H1 (cell line): ENCODE measurements at regions not wholly inside any gene's neighbourhood (a gene's known extent, or its start where the extent isn't known, plus 50 kb on each side); places are given as distances from the start of the nearest gene placed in this dataset.

Experiments
- CTCF ChIA-PET: fragments of 300-600 bp; sonication (Branson Sonifier 250); formaldehyde crosslinking; loops from one replicate; lab custom pipeline; 2021; ENCODE audit not compliant: partially characterized antibody; lab: Charles Lee
- POLR2A ChIA-PET: fragments of 300-600 bp; sonication (Branson Sonifier 250); formaldehyde crosslinking; loops from one replicate; lab custom pipeline; 2021; ENCODE audit warnings: inconsistent platforms; ENCODE audit not compliant: partially characterized antibody; lab: Charles Lee
- DNase-seq, 2 experiments: peaks; one replicate each; pipeline versions ENCODE4 v3.0.0 to v3.0.0-alpha.2; 2010 to 2022; ENCODE audit warnings: low spot score in 2 of 2, low read depth in 1 of 2, mixed read lengths in 1 of 2
- FAIRE-seq: peaks from 2 replicates; lab custom pipeline; 2011; peaks lifted over from hg19 to GRCh38; lab: Jason Lieb, UNC
- H2AFZ ChIP-seq: 2 replicates; pipeline ENCODE4 v1.8.1; 2012; ENCODE audit warnings: low read length, inconsistent platforms
- H2AK5ac ChIP-seq: 2 replicates; pipeline ENCODE4 v1.6.1; 2013; ENCODE audit warnings: low read depth, low read length
- H2BK120ac ChIP-seq: replicated peaks from 2 replicates; pipeline ENCODE3; 2013; ENCODE audit warnings: low read depth, low read length, inconsistent platforms
- H2BK12ac ChIP-seq: 2 replicates; pipeline ENCODE4 v1.6.1; 2013; ENCODE audit warnings: low read depth, low read length
- H2BK15ac ChIP-seq: 2 replicates; pipeline ENCODE4 v1.6.1; 2013; ENCODE audit warnings: low read length
- H2BK20ac ChIP-seq: 2 replicates; pipeline ENCODE4 v1.6.1; 2013; ENCODE audit warnings: low read length
- H2BK5ac ChIP-seq: 2 replicates; pipeline ENCODE4 v1.6.1; 2013; ENCODE audit warnings: low read depth, low read length
- H3K14ac ChIP-seq: 2 replicates; pipeline ENCODE4 v1.6.1; 2013; ENCODE audit warnings: inconsistent platforms; ENCODE audit not compliant: insufficient read length
- H3K18ac ChIP-seq: 2 replicates; pipeline ENCODE4 v1.6.1; 2013; ENCODE audit warnings: low read length; ENCODE audit errors: extremely low read depth
- H3K23ac ChIP-seq: 2 replicates; pipeline ENCODE4 v1.6.1; 2013; ENCODE audit warnings: inconsistent platforms; ENCODE audit not compliant: insufficient read length
- H3K23me2 ChIP-seq: 2 replicates; pipeline ENCODE4 v1.6.1; 2013; ENCODE audit warnings: low read depth, low read length
- H3K27ac ChIP-seq: 2 replicates; pipeline ENCODE4 v1.6.1; 2011; ENCODE audit warnings: low read depth, low read length, inconsistent platforms
- H3K27me3 ChIP-seq, 4 experiments: replicated peaks in 1 of 4; 1 replicate in 1 of 4; 2 replicates in 3 of 4; pipeline versions ENCODE4 v1.6.1 to v1.8.1; 2011 to 2013; ENCODE audit warnings: low read length in 3 of 4, mild to moderate bottlenecking in 3 of 4, inconsistent platforms in 2 of 4, mixed read lengths in 2 of 4, moderate library complexity in 1 of 4; ENCODE audit not compliant: control insufficient read depth in 3 of 4, insufficient read depth in 3 of 4; ENCODE audit errors: extremely low read depth in 1 of 4
- H3K36me3 ChIP-seq, 4 experiments: 2 replicates each; pipeline versions ENCODE4 v1.6.1 to v1.8.1; 2011 to 2013; ENCODE audit warnings: mild to moderate bottlenecking in 4 of 4, low read length in 3 of 4, moderate library complexity in 2 of 4, control low read depth in 1 of 4, inconsistent platforms in 1 of 4; ENCODE audit not compliant: insufficient read depth in 4 of 4, control insufficient read depth in 2 of 4
- H3K4ac ChIP-seq: replicated peaks from 2 replicates; pipeline ENCODE3; 2013; ENCODE audit warnings: low read length, low read depth, mixed read lengths, inconsistent platforms; ENCODE audit not compliant: insufficient read length
- H3K4me1 ChIP-seq, 4 experiments: replicated peaks in 1 of 4; 1 replicate in 1 of 4; 2 replicates in 3 of 4; pipeline versions ENCODE4 v1.6.1 to v1.8.1; 2011 to 2013; ENCODE audit warnings: low read length in 3 of 4, inconsistent platforms in 2 of 4, mixed read lengths in 1 of 4; ENCODE audit not compliant: insufficient read depth in 4 of 4, control insufficient read depth in 3 of 4
- H3K4me2 ChIP-seq, 2 experiments: 2 replicates each; pipeline versions ENCODE4 v1.6.1 to v1.8.1; 2011 to 2013; ENCODE audit warnings: low read depth in 2 of 2, low read length in 2 of 2, control low read depth in 1 of 2, inconsistent platforms in 1 of 2, mild to moderate bottlenecking in 1 of 2; ENCODE audit not compliant: insufficient read depth in 1 of 2
- H3K4me3 ChIP-seq, 4 experiments: fragments of 200-600, 300-600 bp in 1 of 4; sonication (generic), shearing (Covaris generic), sonication (Bioruptor Twin) in 1 of 4; 2 replicates each; pipeline versions ENCODE4 v1.5.1 to v1.8.1; 2011 to 2016; ENCODE audit warnings: low read length in 4 of 4, low read depth in 3 of 4, control low read depth in 2 of 4, inconsistent platforms in 2 of 4, mild to moderate bottlenecking in 2 of 4, mixed read lengths in 1 of 4, moderate library complexity in 1 of 4; ENCODE audit not compliant: insufficient read depth in 2 of 4; ENCODE audit errors: extremely low read depth in 1 of 4
- H3K56ac ChIP-seq: replicated peaks from 2 replicates; pipeline ENCODE3; 2013; ENCODE audit warnings: low read depth, mild to moderate bottlenecking, mixed read lengths, low read length, inconsistent platforms; ENCODE audit not compliant: insufficient read length
- H3K79me1 ChIP-seq: 2 replicates; pipeline ENCODE4 v1.6.1; 2013; ENCODE audit warnings: low read depth, low read length, control low read depth
- H3K79me2 ChIP-seq, 2 experiments: 2 replicates each; pipeline versions ENCODE4 v1.6.1 to v1.8.1; 2012 to 2013; ENCODE audit warnings: low read length in 2 of 2, mild to moderate bottlenecking in 2 of 2, inconsistent platforms in 1 of 2; ENCODE audit not compliant: insufficient read depth in 2 of 2, control insufficient read depth in 1 of 2
- H3K9ac ChIP-seq, 4 experiments: replicated peaks in 1 of 4; 1 replicate in 1 of 4; 2 replicates in 3 of 4; pipeline versions ENCODE4 v1.6.1 to v1.8.1; 2011 to 2013; ENCODE audit warnings: low read depth in 3 of 4, low read length in 3 of 4, control low read depth in 2 of 4, mild to moderate bottlenecking in 2 of 4, moderate library complexity in 2 of 4, inconsistent platforms in 1 of 4; ENCODE audit errors: extremely low read depth in 1 of 4
- H3K9me3 ChIP-seq, 2 experiments: 2 replicates each; pipeline versions ENCODE4 v1.6.1 to v1.8.1; 2012 to 2013; ENCODE audit warnings: mild to moderate bottlenecking in 2 of 2, moderate library complexity in 2 of 2, control low read depth in 1 of 2, inconsistent platforms in 1 of 2, low read depth in 1 of 2, low read length in 1 of 2, mixed read lengths in 1 of 2; ENCODE audit not compliant: insufficient read depth in 2 of 2
- H4K20me1 ChIP-seq, 2 experiments: replicated peaks in 1 of 2; 2 replicates each; pipeline versions ENCODE3 to v1.8.1; 2011 to 2013; ENCODE audit warnings: inconsistent platforms in 2 of 2, low read length in 2 of 2, mild to moderate bottlenecking in 1 of 2; ENCODE audit not compliant: insufficient read depth in 2 of 2, control insufficient read depth in 1 of 2
- H4K5ac ChIP-seq: 2 replicates; pipeline ENCODE4 v1.6.1; 2013; ENCODE audit warnings: low read length, low read depth, mixed read lengths, inconsistent platforms; ENCODE audit not compliant: insufficient read length
- H4K8ac ChIP-seq: 2 replicates; pipeline ENCODE4 v1.8.0; 2013; ENCODE audit warnings: mild to moderate bottlenecking, moderate library complexity, low read length, inconsistent platforms; ENCODE audit not compliant: insufficient read depth; ENCODE audit errors: extremely low read depth
- H4K91ac ChIP-seq: replicated peaks from 2 replicates; pipeline ENCODE3; 2013; ENCODE audit warnings: low read length, mixed read lengths, inconsistent platforms; ENCODE audit not compliant: insufficient read length
- BACH1 ChIP-seq: IDR thresholded peaks from 2 replicates; pipeline ENCODE4 v1.6.1; 2012; ENCODE audit warnings: low read length, improper control_type of control experiment
- CHD2 ChIP-seq: IDR thresholded peaks from 2 replicates; pipeline ENCODE4 v1.6.1; 2012; ENCODE audit warnings: low read length, improper control_type of control experiment
- CREB1 ChIP-seq: IDR thresholded peaks from 2 replicates; pipeline ENCODE4 v1.6.1; 2012; ENCODE audit warnings: inconsistent platforms
- JUND ChIP-seq: IDR thresholded peaks from 2 replicates; pipeline ENCODE4 v1.6.1; 2011; ENCODE audit warnings: mild to moderate bottlenecking, improper control_type of control experiment, low read length
- NANOG ChIP-seq: IDR thresholded peaks from 2 replicates; pipeline ENCODE4 v1.6.1; 2011; ENCODE audit warnings: low read length, low read depth, mild to moderate bottlenecking, inconsistent platforms; ENCODE audit not compliant: insufficient read depth, poor library complexity, severe bottlenecking
- SUZ12 ChIP-seq: fragments of 200-600 bp; sonication (generic); IDR thresholded peaks from 2 replicates; pipeline ENCODE4 v1.6.1; 2012; ENCODE audit warnings: mild to moderate bottlenecking, inconsistent platforms, low read length, moderate library complexity, mixed read lengths
- TAF7 ChIP-seq: optimal IDR thresholded peaks from 2 replicates; pipeline ENCODE3; 2011; ENCODE audit warnings: low read depth, mild to moderate bottlenecking, inconsistent platforms, low read length, moderate library complexity, borderline replicate concordance
- WGBS, 2 experiments: shearing (Covaris generic) in 1 of 2; methylation state at CpG; one replicate each; pipeline versions ENCODE4 v1.1.6 to v1.1.7; 2013 to 2015; ENCODE audit warnings: low lambda C conversion rate in 2 of 2, mixed read lengths in 2 of 2, inconsistent platforms in 1 of 2, low coverage in 1 of 2, missing lambda C conversion rate in 1 of 2; ENCODE audit not compliant: insufficient replicate concordance in 2 of 2, insufficient coverage in 1 of 2, insufficient read length in 1 of 2; ENCODE audit errors: extremely low coverage in 1 of 2, missing lambda C conversion rate in 1 of 2; 5-methylcytosine and 5-hydroxymethylcytosine counted together

GRCh38 chrX:40177942-40178715 is 80.4 kb upstream of the BCOR start:
- Histone ChIP-seq H2BK12ac (no peak overlapping the region), H3K4me1 (peaks cover 0 to 15% (median 6%) of the 10 kb centered on the region in 4 experiments; a peak in 5 of 7 replicates), H3K9ac (no peak overlapping the region), H3K79me1 (no peaks in the 10 kb centered on the region), H3K4me3 (no peak overlapping the region), H2BK5ac (no peak overlapping the region), H3K4ac (no peak overlapping the region), H3K18ac (no peak overlapping the region), H2AK5ac (0 out of 2 replicates have a peak overlapping the region, but pooled peaks have one; percentile 53), H2BK120ac (no peak overlapping the region), H3K27me3 (no peaks in the 10 kb centered on the region), H3K56ac (no peak overlapping the region), H3K14ac (no peak overlapping the region), H4K91ac (no peak overlapping the region), H4K20me1 (no peaks in the 10 kb centered on the region), H4K8ac (no peak overlapping the region), H4K5ac (no peak overlapping the region), H3K9me3 (no peaks in the 10 kb centered on the region), H2BK15ac (no peak overlapping the region), H3K23me2 (peaks cover 4% of the 10 kb centered on the region; the same call in 1 of the 2 replicates), H2BK20ac (no peak overlapping the region), H3K27ac (no peak overlapping the region), H3K23ac (no peak overlapping the region), H3K4me2 (no peak overlapping the region; a peak in 1 of 4 replicates), H3K79me2 (peaks cover 0 to 10% of the 10 kb centered on the region in 2 experiments; a peak in 2 of 4 replicates), H2AFZ (no peak overlapping the region), H3K36me3 (no peaks in the 10 kb centered on the region)
- ChIA-PET CTCF (interaction anchor here (0.7 to 1.5 kb wide), 2 partner anchors 21 to 93 kb away, joined by 4 to 5 read pairs; no protein-coding TSS in a partner anchor), POLR2A (interaction anchor here (1.1 to 2.3 kb wide), 5 partner anchors 10 to 89 kb away, joined by 3 to 16 read pairs (median 9); partner anchors contain the start of gene BCOR)
- WGBS, 2 experiments, result 92% methylated on average over 7 of the region's 14 CpGs; no CpG with 5 or more reads in 1 of the 2 experiments
- FAIRE-seq, result no peak
- DNase-seq, result no peak
- TF ChIP-seq TAF7 (no peak), CHD2 (no peak), BACH1 (no peak), NANOG (no peak), SUZ12 (no peak), CREB1 (no peak), JUND (no peak)
